ENCODE measurements at regions not wholly inside any gene's neighbourhood (a gene's known extent, or its start where the extent isn't known, plus 50 kb on each side); places are given as distances from the start of the nearest gene placed in this dataset.
"Not testable (repeated sequence)": the region's sequence is repeated elsewhere in the genome, so short reads cannot be mapped to it uniquely, and the experiment has no call there.

DNA sequence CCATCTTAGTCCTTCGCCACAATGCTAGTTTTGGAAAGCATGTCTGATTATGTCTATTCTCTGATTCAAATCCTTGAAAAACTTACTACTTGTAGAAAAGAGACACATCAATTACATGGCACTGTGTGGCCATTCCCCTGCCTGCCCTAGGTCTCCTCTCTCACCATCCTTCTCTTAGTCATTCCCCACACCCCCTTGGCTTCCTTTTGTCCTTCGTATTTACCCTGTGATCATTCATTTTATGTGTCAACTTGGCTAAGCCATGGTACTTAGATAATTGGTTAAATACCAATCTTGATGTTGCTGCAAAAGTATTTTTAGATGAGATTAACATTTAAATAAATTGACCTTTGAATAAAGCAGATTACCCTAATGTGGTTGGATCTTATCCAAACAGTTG lies 122.9 kb upstream of the CDH11 start:
- H3K9me3 Mint-ChIP-seq: no peaks in the 10 kb centered on the region
- TF ChIP-seq CTCF (conservative IDR thresholded peaks at IDR 0.05): no peak
- Histone ChIP-seq H3K9me3 (ENCODE audit: control insufficient read depth, low read length) (no peaks in the 10 kb centered on the region), H3K4me1 (ENCODE audit: control insufficient read depth, insufficient read depth, low read length) (peaks cover 12% of the 10 kb centered on the region), H3K27ac (ENCODE audit: low read depth, low read length) (no peak overlapping the region), H3K27me3 (ENCODE audit: control insufficient read depth, insufficient read depth, low read length, poor library complexity, severe bottlenecking) (no peaks in the 10 kb centered on the region), H3K4me3 (ENCODE audit: low read length) (no peak overlapping the region), H3K9ac (ENCODE audit: extremely low read depth, low read length, poor library complexity, severe bottlenecking) (no peak overlapping the region), H3K36me3 (ENCODE audit: control insufficient read depth, insufficient read depth, low read length) (no peaks in the 10 kb centered on the region)
- no peak for DNase-seq
- 87 to 100% methylated on average over 1 to 2 of the region's 2 CpGs for WGBS, 2 experiments (ENCODE audit: insufficient coverage in 1 of 2, insufficient read length in 1 of 2)
- H3K36me3 Mint-ChIP-seq (ENCODE audit: low read depth): no peaks in the 10 kb centered on the region
- no peak overlapping the region for H3K4me3 Mint-ChIP-seq
- H3K4me1 Mint-ChIP-seq: peaks cover 24% of the 10 kb centered on the region
- H3K27ac Mint-ChIP-seq: no peak overlapping the region
- H3K27me3 Mint-ChIP-seq (ENCODE audit: insufficient read depth): no peaks in the 10 kb centered on the region

DNA sequence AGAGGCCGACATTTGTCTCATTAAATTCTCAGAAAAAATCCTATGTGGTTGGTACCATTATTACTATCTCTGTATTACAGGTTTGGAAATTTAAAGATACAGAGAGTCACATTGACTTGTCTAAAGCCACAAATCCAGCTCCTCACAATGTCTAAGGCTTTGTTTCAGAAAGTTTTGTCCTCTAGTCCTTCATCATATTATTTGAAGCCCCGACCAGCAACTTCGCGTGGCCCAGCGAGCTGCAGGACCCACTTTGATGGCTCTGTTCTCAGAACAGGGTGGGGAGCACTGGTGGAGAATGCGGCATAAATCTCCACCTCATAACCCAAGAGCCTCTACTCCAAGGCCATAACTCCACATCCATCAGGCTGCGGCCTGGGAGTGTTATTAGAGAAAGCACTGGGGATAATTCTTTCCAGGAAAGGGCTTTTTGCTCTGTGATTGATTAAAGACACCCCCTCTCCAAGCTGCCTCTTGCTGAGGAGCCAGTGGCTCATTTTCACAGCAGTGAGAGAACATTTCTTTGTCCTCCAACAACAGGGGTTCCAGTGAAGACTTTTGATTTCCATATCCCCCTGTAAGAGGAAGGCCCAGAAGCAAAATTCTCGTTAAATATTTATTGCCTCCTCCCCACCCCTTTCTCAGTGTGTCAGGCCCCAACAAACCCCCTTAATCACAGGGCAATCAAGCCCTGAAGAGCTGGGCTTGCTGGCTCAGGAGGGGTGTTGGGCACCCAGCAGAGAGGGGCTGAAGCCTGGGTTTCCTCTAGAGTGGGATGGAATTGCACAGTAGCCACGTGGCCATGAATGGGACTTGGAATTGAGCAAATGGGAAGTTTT lies 113.7 kb upstream of the CDH11 start:
- H3K4me3 ChIP-seq (ENCODE audit: low read length): peak overlapping the region; percentile 51

GRCh38 chr16:65234721-65235320 lies 113.0 kb upstream of the CDH11 start:
- H3K27me3 ChIP-seq (ENCODE audit: control insufficient read depth, insufficient read depth, low read length, poor library complexity, severe bottlenecking); H3K4me1 ChIP-seq (ENCODE audit: control insufficient read depth, insufficient read depth, low read length); H3K36me3 Mint-ChIP-seq (ENCODE audit: low read depth); H3K9me3 Mint-ChIP-seq; H3K9me3 ChIP-seq (ENCODE audit: control insufficient read depth, low read length); H3K36me3 ChIP-seq (ENCODE audit: control insufficient read depth, insufficient read depth, low read length); H3K27me3 Mint-ChIP-seq (ENCODE audit: insufficient read depth); H3K27ac ChIP-seq (ENCODE audit: low read depth, low read length): not testable (repeated sequence)
- Mint-ChIP-seq H3K27ac (peak overlapping the region; percentile 88), H3K4me3 (peak overlapping the region; percentile 73), H3K4me1 (peaks cover 44% of the 10 kb centered on the region)
- DNase-seq: peak; percentile 70
- 18 to 32% methylated on average over 5 to 16 of the region's 16 CpGs for WGBS, 2 experiments (ENCODE audit: insufficient coverage in 1 of 2, insufficient read length in 1 of 2)
- peak overlapping the region; percentile 72 for H3K4me3 ChIP-seq (ENCODE audit: low read length)
- peak overlapping the region; percentile 44 for H3K9ac ChIP-seq (ENCODE audit: extremely low read depth, low read length, poor library complexity, severe bottlenecking)

More for the DNA sequence above, 113.7 kb upstream of the CDH11 start:
- H3K4me1 Mint-ChIP-seq: peaks cover 45% of the 10 kb centered on the region
- H3K9me3 ChIP-seq (ENCODE audit: control insufficient read depth, low read length): no peaks in the 10 kb centered on the region
- no peaks in the 10 kb centered on the region for H3K36me3 ChIP-seq (ENCODE audit: control insufficient read depth, insufficient read depth, low read length)
- peak overlapping the region; percentile 0 for H3K27ac ChIP-seq (ENCODE audit: low read depth, low read length)
- no peak for TF ChIP-seq CTCF (conservative IDR thresholded peaks at IDR 0.05)
- H3K4me1 ChIP-seq (ENCODE audit: control insufficient read depth, insufficient read depth, low read length): peaks cover 11% of the 10 kb centered on the region
- no peaks in the 10 kb centered on the region for H3K36me3 Mint-ChIP-seq (ENCODE audit: low read depth)
- H3K27me3 Mint-ChIP-seq (ENCODE audit: insufficient read depth): no peaks in the 10 kb centered on the region
- no peaks in the 10 kb centered on the region for H3K9me3 Mint-ChIP-seq
- peak; percentile 81 for DNase-seq
- no peak overlapping the region for H3K9ac ChIP-seq (ENCODE audit: extremely low read depth, low read length, poor library complexity, severe bottlenecking)
- 39% methylated on average over 9 of the region's 9 CpGs; no CpG with 5 or more reads in 1 of the 2 experiments for WGBS, 2 experiments (ENCODE audit: insufficient coverage in 1 of 2, insufficient read length in 1 of 2)
- no peaks in the 10 kb centered on the region for H3K27me3 ChIP-seq (ENCODE audit: control insufficient read depth, insufficient read depth, low read length, poor library complexity, severe bottlenecking)
- peak overlapping the region; percentile 73 for H3K4me3 Mint-ChIP-seq
- H3K27ac Mint-ChIP-seq: peak overlapping the region; percentile 88

All from endodermal cell (in vitro differentiated cells).